Urinary bladder (tissue), 3 donors: ENCODE measurements at regions not wholly inside any gene's neighbourhood (a gene's known extent, or its start where the extent isn't known, plus 50 kb on each side); places are given as distances from the start of the nearest gene placed in this dataset.
A peak's percentile ranks its signal among the peaks of the same experiment; 100 is the strongest.

Experiments
- DNase-seq: peaks from one replicate; pipeline ENCODE4 v3.0.0-alpha.2; 2015; ENCODE audit errors: extremely low spot score
- H3K27ac ChIP-seq: one replicate; pipeline ENCODE4 v1.5.1; 2013; ENCODE audit warnings: low read depth, mild to moderate bottlenecking, moderate library complexity
- H3K36me3 ChIP-seq: one replicate; pipeline ENCODE4 v1.6.1; 2013; ENCODE audit warnings: mild to moderate bottlenecking, moderate library complexity; ENCODE audit not compliant: insufficient read depth
- H3K4me1 ChIP-seq: one replicate; pipeline ENCODE4 v1.6.1; 2013; ENCODE audit warnings: mild to moderate bottlenecking, moderate library complexity; ENCODE audit not compliant: insufficient read depth
- H3K4me3 ChIP-seq: one replicate; pipeline ENCODE4 v1.5.1; 2013; ENCODE audit warnings: low read depth, low read length
- WGBS: extraction: QIAGEN DNeasy Blood & Tissue Kit; methylation state at CpG from one replicate; pipeline ENCODE4 v1.1.7; 2013; 5-methylcytosine and 5-hydroxymethylcytosine counted together
- donor health status: healthy with polysubstance abuse.
- donor health status: healthy.

DNA sequence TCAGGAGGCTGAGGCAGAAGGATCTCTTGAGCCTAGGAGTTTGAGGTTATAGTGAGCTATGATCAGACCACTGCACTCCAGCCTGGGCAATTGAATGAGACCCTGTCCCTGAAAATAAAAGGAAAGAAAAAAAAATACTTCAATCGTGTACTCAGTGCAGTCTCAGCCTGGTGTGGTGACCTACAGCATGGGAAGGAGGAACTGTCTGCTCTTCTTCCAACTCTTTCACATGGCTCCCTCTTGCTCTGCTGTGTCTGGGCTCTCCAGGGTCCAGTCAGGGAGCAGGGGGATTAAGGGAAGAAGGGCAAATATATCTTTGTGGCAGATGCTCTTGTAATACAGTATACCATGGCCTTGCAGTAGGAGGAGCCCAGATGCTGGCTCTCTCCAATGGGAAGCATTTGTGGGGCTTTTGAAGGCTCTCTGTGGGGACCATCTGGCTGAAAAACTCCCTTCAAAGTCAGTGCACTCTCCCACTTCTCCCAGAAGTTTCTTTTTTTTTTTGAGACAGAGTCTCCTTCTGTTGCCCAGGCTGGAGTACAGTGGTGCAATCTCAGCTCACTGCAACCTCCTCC, 76.6 kb upstream of the TMPO start:
- DNase-seq = no peak
- Histone ChIP-seq H3K36me3 (no peaks in the 10 kb centered on the region), H3K4me3 (no peak overlapping the region), H3K4me1 (no peaks in the 10 kb centered on the region), H3K27ac (no peak overlapping the region)
- 61% methylated on average over 1 of the region's 1 CpG for WGBS

- DNase-seq = no peak
- WGBS = 55% methylated on average over 3 of the region's 3 CpGs
- Histone ChIP-seq H3K4me1 (no peaks in the 10 kb centered on the region), H3K27ac (no peak overlapping the region), H3K4me3 (no peak overlapping the region), H3K36me3 (no peaks in the 10 kb centered on the region)
These were observed 75.9 kb upstream of the TMPO start for GRCh38 chr12:98439471-98439951.

DNA sequence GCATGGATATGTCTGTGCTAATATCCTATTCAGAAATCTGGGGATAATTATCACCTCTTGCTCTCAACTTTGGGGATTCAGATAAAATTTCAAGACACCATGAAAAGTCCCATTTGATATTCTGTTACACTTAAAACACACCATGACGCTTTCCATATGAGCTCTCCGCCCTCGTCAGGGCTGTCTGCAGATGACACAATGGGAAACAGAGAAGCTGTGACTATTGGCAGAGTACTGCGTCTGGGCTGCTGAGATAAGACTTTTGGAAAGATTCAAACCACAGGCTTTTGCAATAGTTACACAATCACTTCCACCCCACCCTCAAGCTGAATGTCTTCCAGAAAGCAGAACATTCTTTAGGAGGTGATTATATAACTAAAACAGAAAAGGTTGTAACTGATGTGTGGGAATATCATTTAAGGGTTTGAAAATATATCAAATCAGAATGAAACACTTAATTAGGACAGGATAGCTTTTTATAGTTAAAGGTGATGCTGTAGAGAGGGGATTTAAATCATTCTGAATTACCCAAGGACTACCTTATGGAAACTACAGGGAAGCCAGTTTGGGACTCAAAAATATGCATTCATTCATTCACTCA, 75.3 kb upstream of the TMPO start:
- Histone ChIP-seq H3K4me3 (no peak overlapping the region), H3K27ac (no peak overlapping the region)

DNA sequence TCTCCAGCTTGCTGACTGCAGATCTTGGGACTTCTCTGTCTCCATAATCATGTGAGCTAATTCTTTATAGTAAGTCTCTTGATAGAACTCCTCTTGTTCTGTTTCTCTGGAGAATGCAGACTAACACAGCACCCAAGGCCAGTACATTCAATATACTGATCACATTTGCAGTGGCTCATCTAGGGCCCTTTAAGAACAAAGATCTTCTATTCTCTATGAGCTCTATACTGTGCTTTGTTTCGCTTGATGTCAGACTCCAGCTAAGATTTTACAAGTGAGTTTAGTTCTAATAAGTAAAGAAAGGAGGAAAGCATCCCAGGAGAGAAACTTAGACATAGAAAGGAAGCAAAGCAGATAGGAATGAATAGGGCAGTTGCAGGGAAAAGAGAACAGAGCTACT, 69.3 kb upstream of the TMPO start:
- no peak overlapping the region for H3K27ac ChIP-seq
- no peak overlapping the region for H3K4me3 ChIP-seq
- DNase-seq = no peak
- no peaks in the 10 kb centered on the region for H3K36me3 ChIP-seq
- WGBS = 65% methylated on average over 1 of the region's 1 CpG
- no peaks in the 10 kb centered on the region for H3K4me1 ChIP-seq

More for the DNA sequence above, 75.3 kb upstream of the TMPO start:
- Histone ChIP-seq H3K4me1 (no peaks in the 10 kb centered on the region), H3K36me3 (no peaks in the 10 kb centered on the region)
- DNase-seq = peak; percentile 25
- 4% methylated on average over 4 of the region's 4 CpGs for WGBS

GRCh38 chr12:98446682-98447081, 68.7 kb upstream of the TMPO start:
- no peak for DNase-seq
- Histone ChIP-seq H3K4me1 (no peaks in the 10 kb centered on the region), H3K36me3 (no peaks in the 10 kb centered on the region), H3K4me3 (no peak overlapping the region), H3K27ac (no peak overlapping the region)
- whole genome bisulfite sequencing = 29% methylated on average over 1 of the region's 1 CpG

GRCh38 chr12:98449584-98449983, 65.8 kb upstream of the TMPO start:
- Histone ChIP-seq H3K27ac (no peak overlapping the region), H3K4me3 (no peak overlapping the region), H3K4me1 (no peaks in the 10 kb centered on the region), H3K36me3 (no peaks in the 10 kb centered on the region)
- no peak for DNase-seq
- 83% methylated on average over 3 of the region's 3 CpGs for WGBS

GRCh38 chr12:98453070-98453469, 62.3 kb upstream of the TMPO start:
- Histone ChIP-seq H3K4me1 (no peaks in the 10 kb centered on the region), H3K4me3 (no peak overlapping the region), H3K27ac (no peak overlapping the region), H3K36me3 (no peaks in the 10 kb centered on the region)
- DNase-seq = no peak
- WGBS = 93% methylated on average over 4 of the region's 4 CpGs

GRCh38 chr12:98453492-98453891, 61.9 kb upstream of the TMPO start:
- 91% methylated on average over 2 of the region's 2 CpGs for WGBS

GRCh38 chr12:98456041-98456440, 59.3 kb upstream of the TMPO start:
- Histone ChIP-seq H3K27ac (no peak overlapping the region), H3K36me3 (no peaks in the 10 kb centered on the region), H3K4me3 (no peak overlapping the region), H3K4me1 (no peaks in the 10 kb centered on the region)
- WGBS = 70% methylated on average over 3 of the region's 3 CpGs
- no peak for DNase-seq

More at GRCh38 chr12:98453492-98453891, 61.9 kb upstream of the TMPO start:
- no peak for DNase-seq
- H3K4me3 ChIP-seq = no peak overlapping the region
- no peaks in the 10 kb centered on the region for H3K4me1 ChIP-seq
- no peaks in the 10 kb centered on the region for H3K36me3 ChIP-seq
- H3K27ac ChIP-seq = no peak overlapping the region

DNA sequence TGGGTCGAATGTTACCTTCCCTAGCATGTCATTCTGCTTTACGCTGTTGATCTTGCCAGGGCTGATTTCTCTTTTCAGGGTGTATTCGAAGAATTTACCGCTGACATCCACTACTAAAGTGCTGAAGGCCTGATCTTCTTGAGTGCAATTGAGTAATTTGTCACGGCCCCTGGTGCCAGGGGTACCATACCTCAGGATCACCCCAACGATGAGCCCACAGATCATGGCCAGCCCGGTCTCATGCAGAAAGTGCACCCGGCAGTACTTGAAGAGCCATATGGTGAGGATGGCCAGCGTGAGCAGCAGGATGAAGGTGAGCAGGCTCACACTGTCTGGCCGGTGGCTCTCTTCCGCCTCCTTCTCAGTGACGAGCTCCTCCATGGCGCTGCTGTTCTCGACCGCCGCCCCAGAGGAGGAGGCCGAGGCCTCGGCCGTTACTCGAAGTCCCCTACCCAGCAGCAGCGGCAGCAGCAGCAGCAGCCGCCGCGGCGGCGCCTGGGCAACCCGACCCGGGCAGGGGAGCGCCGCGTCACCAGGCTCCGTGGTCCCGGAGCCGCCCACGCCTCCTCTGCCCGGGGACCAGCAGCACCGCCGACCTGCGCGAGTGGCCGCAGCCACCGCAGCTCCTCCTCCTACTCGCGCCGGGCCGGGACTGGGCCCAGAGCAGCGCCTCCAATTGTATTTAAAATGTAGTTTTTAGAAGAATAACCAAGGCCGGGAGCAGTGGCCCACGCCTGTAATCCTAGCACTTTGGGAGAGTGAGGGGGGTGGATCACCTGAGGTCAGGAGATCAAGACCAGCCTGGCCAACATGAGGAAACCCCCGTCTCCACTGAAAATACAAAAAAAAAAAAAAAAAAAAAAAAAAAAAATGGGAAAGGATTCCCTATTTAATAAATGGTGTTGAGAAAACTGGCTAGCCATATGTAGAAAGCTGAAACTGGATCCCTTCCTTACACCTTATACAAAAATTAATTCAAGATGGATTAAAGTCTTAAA, 58.5 kb upstream of the TMPO start:
- 11% methylated on average over 50 of the region's 50 CpGs for WGBS
- H3K36me3 ChIP-seq = no peaks in the 10 kb centered on the region
- peak overlapping the region; percentile 54 for H3K4me3 ChIP-seq
- H3K27ac ChIP-seq = peak overlapping the region; percentile 78
- H3K4me1 ChIP-seq = no peaks in the 10 kb centered on the region
- DNase-seq = no peak

GRCh38 chr12:98464190-98464589, 51.2 kb upstream of the TMPO start:
- Histone ChIP-seq H3K36me3 (no peaks in the 10 kb centered on the region), H3K27ac (no peak overlapping the region), H3K4me3 (no peak overlapping the region), H3K4me1 (no peaks in the 10 kb centered on the region)
- no peak for DNase-seq
- WGBS = 51% methylated on average over 1 of the region's 1 CpG

GRCh38 chr12:98465505-98465904, 49.9 kb upstream of the TMPO start:
- DNase-seq = no peak

More at GRCh38 chr12:98465505-98465904, 49.9 kb upstream of the TMPO start:
- Histone ChIP-seq H3K27ac (no peak overlapping the region), H3K36me3 (no peaks in the 10 kb centered on the region), H3K4me1 (no peaks in the 10 kb centered on the region), H3K4me3 (no peak overlapping the region)
- WGBS = 45% methylated on average over 1 of the region's 1 CpG
